SK-N-SH (cell line): ENCODE measurements at regions not wholly inside any gene's neighbourhood (a gene's known extent, or its start where the extent isn't known, plus 50 kb on each side); places are given as distances from the start of the nearest gene placed in this dataset.

ENCODE experiments used
- CTCF ChIA-PET: fragments of 300-600, 350-600 bp; formaldehyde crosslinking; extraction: SDS; loops from one replicate; lab custom pipeline; 2021; lab: Yijun Ruan, JAX
- POLR2A ChIA-PET: fragments of 350-600 bp; sonication (Branson Sonifier 250); formaldehyde crosslinking; extraction: SDS; loops from one replicate; lab custom pipeline; 2020; ENCODE audit warnings: antibody characterized with exemption, inconsistent platforms; lab: Yijun Ruan, JAX
- DNase-seq: peaks from one replicate; pipeline ENCODE4 v3.0.0; 2012
- H2AFZ ChIP-seq: fragments of 200-600 bp; sonication (generic); 2 replicates; pipeline ENCODE4 v1.8.1; 2016; ENCODE audit warnings: antibody characterized with exemption, mild to moderate bottlenecking, low read depth
- H3F3A ChIP-seq: fragments of 200-600 bp; sonication (generic); replicated peaks from 2 replicates; pipeline ENCODE3; 2016; ENCODE audit warnings: antibody characterized with exemption, mild to moderate bottlenecking; ENCODE audit not compliant: insufficient read depth
- H3K27ac ChIP-seq, 2 experiments: fragments of 200-500 bp in 1 of 2; fragments of 200-600 bp in 1 of 2; sonication (Bioruptor generic) in 1 of 2; sonication (generic), shearing (Covaris generic) in 1 of 2; 2 replicates each; pipeline versions ENCODE4 v1.5.1 to v1.6.1; 2014 to 2016; ENCODE audit warnings: low read depth in 2 of 2, inconsistent platforms in 1 of 2, low read length in 1 of 2, mild to moderate bottlenecking in 1 of 2, mixed read lengths in 1 of 2
- H3K27me3 ChIP-seq: fragments of 200-600 bp; sonication (generic), shearing (Covaris generic); 2 replicates; pipeline ENCODE4 v1.6.1; 2016; ENCODE audit warnings: mixed run types; ENCODE audit not compliant: insufficient read depth
- H3K36me3 ChIP-seq, 2 experiments: fragments of 200-500 bp in 1 of 2; fragments of 200-600 bp in 1 of 2; sonication (Bioruptor generic) in 1 of 2; sonication (generic) in 1 of 2; replicated peaks in 1 of 2; 2 replicates each; pipeline versions ENCODE3 to v1.5.1; 2014 to 2016; ENCODE audit warnings: low read length in 1 of 2, mild to moderate bottlenecking in 1 of 2; ENCODE audit not compliant: insufficient read depth in 2 of 2, control insufficient read depth in 1 of 2
- H3K4me1 ChIP-seq, 2 experiments: fragments of 200-500 bp in 1 of 2; fragments of 200-600 bp in 1 of 2; sonication (Bioruptor generic) in 1 of 2; sonication (generic), shearing (Covaris generic) in 1 of 2; 2 replicates each; pipeline versions ENCODE4 v1.5.1 to v1.6.1; 2014 to 2016; ENCODE audit warnings: low read depth in 1 of 2, low read length in 1 of 2, mixed run types in 1 of 2; ENCODE audit not compliant: insufficient read depth in 2 of 2, control insufficient read depth in 1 of 2
- H3K4me2 ChIP-seq: fragments of 200-600 bp; sonication (generic), shearing (Covaris generic); 2 replicates; pipeline ENCODE4 v1.6.1; 2017; ENCODE audit warnings: mixed run types
- H3K4me3 ChIP-seq, 2 experiments: fragments of 200-500 bp in 1 of 2; fragments of 200-600 bp in 1 of 2; sonication (Bioruptor generic) in 1 of 2; sonication (generic), shearing (Covaris generic) in 1 of 2; 2 replicates each; pipeline versions ENCODE4 v1.5.1 to v1.8.1; 2014 to 2016; ENCODE audit warnings: low read depth in 2 of 2, inconsistent platforms in 1 of 2, low read length in 1 of 2, mild to moderate bottlenecking in 1 of 2, mixed read lengths in 1 of 2, moderate library complexity in 1 of 2
- H3K79me2 ChIP-seq: fragments of 200-600 bp; sonication (generic); 2 replicates; pipeline ENCODE4 v1.8.1; 2017; ENCODE audit warnings: mild to moderate bottlenecking; ENCODE audit not compliant: insufficient read depth
- H3K9ac ChIP-seq: fragments of 200-600 bp; sonication (generic); 2 replicates; pipeline ENCODE4 v1.6.1; 2017; ENCODE audit warnings: mixed run types
- H3K9me2 ChIP-seq: fragments of 200-600 bp; sonication (generic); 2 replicates; pipeline ENCODE4 v1.6.1; 2017; ENCODE audit warnings: mixed run types
- H3K9me3 ChIP-seq: fragments of 200-600 bp; sonication (generic); 2 replicates; pipeline ENCODE4 v1.6.1; 2017; ENCODE audit warnings: mixed run types, mild to moderate bottlenecking, moderate library complexity
- H4K20me1 ChIP-seq: fragments of 200-600 bp; sonication (generic); 2 replicates; pipeline ENCODE4 v1.6.1; 2017; ENCODE audit warnings: mild to moderate bottlenecking, mixed run types; ENCODE audit not compliant: insufficient read depth
- FOSL2 ChIP-seq: IDR thresholded peaks from 2 replicates; pipeline ENCODE4 v1.4.0; 2012; ENCODE audit warnings: low read depth, mild to moderate bottlenecking, moderate library complexity, borderline replicate concordance
- GABPA ChIP-seq: IDR thresholded peaks from 2 replicates; pipeline ENCODE4 v1.4.0; 2012; ENCODE audit warnings: low read depth, mild to moderate bottlenecking
- MXI1 ChIP-seq: IDR thresholded peaks from 2 replicates; pipeline ENCODE4 v1.6.1; 2012; ENCODE audit warnings: mild to moderate bottlenecking, low read depth, low read length, improper control_type of control experiment
- RAD21 ChIP-seq: IDR thresholded peaks from 2 replicates; pipeline ENCODE4 v1.6.1; 2012; ENCODE audit warnings: mild to moderate bottlenecking, low read length
- RXRA ChIP-seq: IDR thresholded peaks from 2 replicates; pipeline ENCODE4 v1.4.0; 2012; ENCODE audit warnings: low read depth, mild to moderate bottlenecking, borderline replicate concordance
- SIN3A ChIP-seq: IDR thresholded peaks from 2 replicates; pipeline ENCODE4 v1.6.1; 2012; ENCODE audit warnings: low read depth, mild to moderate bottlenecking, low read length, moderate library complexity, borderline replicate concordance
- TEAD4 ChIP-seq: IDR thresholded peaks from 2 replicates; pipeline ENCODE4 v1.4.0; 2012; ENCODE audit warnings: mild to moderate bottlenecking, borderline replicate concordance; ENCODE audit not compliant: insufficient read depth
- YY1 ChIP-seq: IDR thresholded peaks from 2 replicates; pipeline ENCODE4 v1.4.0; 2012; ENCODE audit warnings: low read depth, mild to moderate bottlenecking
- WGBS: methylation state at CpG from one replicate; pipeline ENCODE4 v1.1.6; 2017; ENCODE audit warnings: low lambda C conversion rate; 5-methylcytosine and 5-hydroxymethylcytosine counted together
- TF ChIP-seq, protein P1 (sequence below): IDR thresholded peaks from 2 replicates; pipeline ENCODE4 v1.4.0; 2012; ENCODE audit warnings: low read depth, borderline replicate concordance
- TF ChIP-seq, protein P2 (sequence below): IDR thresholded peaks from 2 replicates; pipeline ENCODE4 v1.4.0; 2012; ENCODE audit warnings: low read depth
- TF ChIP-seq, protein P3 (sequence below): fragments of 150-350 bp; IDR thresholded peaks from 2 replicates; pipeline ENCODE4 v1.6.1; 2017; ENCODE audit warnings: antibody characterized with exemption, low read length, low read depth, borderline replicate concordance

DNA sequence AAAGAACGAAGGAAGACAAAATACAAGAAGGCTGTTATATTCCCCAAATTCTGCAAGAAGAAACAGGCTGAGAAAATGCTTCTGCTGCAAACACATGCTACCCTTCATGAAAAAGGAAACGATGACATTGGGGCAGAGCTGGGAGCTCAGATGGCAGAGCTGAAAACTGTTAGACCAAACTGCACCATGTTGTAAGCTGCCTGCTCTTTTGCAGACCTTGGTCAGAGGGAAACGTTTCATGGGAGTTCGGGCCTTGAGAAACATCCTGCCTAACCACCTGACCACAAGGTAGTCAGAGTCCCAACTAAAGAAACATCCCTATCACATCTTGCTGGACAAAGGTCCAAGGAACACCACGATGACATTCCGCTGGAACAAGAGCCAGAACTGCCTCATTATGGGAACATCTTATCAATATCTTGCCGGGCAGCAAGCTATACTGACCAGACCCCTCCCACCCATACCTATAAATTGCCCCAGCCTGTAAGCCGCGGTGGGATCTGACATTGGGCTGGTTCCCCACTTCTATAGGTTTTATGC, 110.7 kb upstream of the CTSC start:
- WGBS = 57% methylated on average over 9 of the region's 9 CpGs

DNA sequence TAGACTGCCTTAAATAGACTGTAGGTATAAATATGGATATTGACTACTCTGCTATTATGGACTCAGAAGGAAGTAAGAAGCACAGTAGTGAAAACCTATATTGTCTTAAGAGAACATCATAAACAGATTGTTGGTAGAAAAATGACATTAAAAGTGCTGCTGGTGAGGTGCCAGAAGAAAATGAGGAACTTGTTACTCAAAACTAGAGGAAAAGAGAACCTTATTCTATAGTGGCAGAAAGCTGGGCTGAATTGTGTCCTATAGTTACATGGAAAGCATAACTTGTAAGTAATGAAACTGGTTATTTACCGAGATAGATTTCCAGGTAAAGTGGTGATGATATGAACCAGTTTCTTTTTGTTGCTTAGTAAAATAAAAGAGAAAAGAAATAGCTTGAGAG, 109.7 kb upstream of the CTSC start:
- no peak overlapping the region for H3K9ac ChIP-seq
- no peak overlapping the region for H3K27ac ChIP-seq
- H3K4me3 ChIP-seq = no peak overlapping the region
- POLR2A ChIA-PET = no interaction called here
- no peaks in the 10 kb centered on the region for H3F3A ChIP-seq
- H3K4me2 ChIP-seq = no peak overlapping the region
- 0 out of 4 replicates have a peak, but pooled peaks cover 0 to 4% of the 10 kb centered on the region in 2 experiments for H3K4me1 ChIP-seq
- no peaks in the 10 kb centered on the region for H3K36me3 ChIP-seq
- no peaks in the 10 kb centered on the region for H3K79me2 ChIP-seq
- CTCF ChIA-PET = no interaction called here
- DNase-seq = no peak
- H3K9me2 ChIP-seq = no peaks in the 10 kb centered on the region
- peak overlapping the region; percentile 54; the same call in 1 of the 2 replicates for H2AFZ ChIP-seq
- no peaks in the 10 kb centered on the region for H3K27me3 ChIP-seq
- H4K20me1 ChIP-seq = no peaks in the 10 kb centered on the region
- 26% methylated on average over 1 of the region's 1 CpG for WGBS
- TF ChIP-seq RXRA (no peak), TEAD4 (no peak)
- no peaks in the 10 kb centered on the region for H3K9me3 ChIP-seq

More for the DNA sequence above, 110.7 kb upstream of the CTSC start:
- no peak overlapping the region for H3K27ac ChIP-seq
- H4K20me1 ChIP-seq = no peaks in the 10 kb centered on the region
- no peak for TF ChIP-seq GABPA
- TF ChIP-seq, protein P1, sequence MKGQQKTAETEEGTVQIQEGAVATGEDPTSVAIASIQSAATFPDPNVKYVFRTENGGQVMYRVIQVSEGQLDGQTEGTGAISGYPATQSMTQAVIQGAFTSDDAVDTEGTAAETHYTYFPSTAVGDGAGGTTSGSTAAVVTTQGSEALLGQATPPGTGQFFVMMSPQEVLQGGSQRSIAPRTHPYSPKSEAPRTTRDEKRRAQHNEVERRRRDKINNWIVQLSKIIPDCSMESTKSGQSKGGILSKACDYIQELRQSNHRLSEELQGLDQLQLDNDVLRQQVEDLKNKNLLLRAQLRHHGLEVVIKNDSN = no peak
- no peak for TF ChIP-seq FOSL2
- no peak for TF ChIP-seq SIN3A
- TF ChIP-seq, protein P2, sequence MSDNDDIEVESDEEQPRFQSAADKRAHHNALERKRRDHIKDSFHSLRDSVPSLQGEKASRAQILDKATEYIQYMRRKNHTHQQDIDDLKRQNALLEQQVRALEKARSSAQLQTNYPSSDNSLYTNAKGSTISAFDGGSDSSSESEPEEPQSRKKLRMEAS = no peak
- no peak for TF ChIP-seq RAD21
- no peak for TF ChIP-seq YY1
- TF ChIP-seq, protein P3, sequence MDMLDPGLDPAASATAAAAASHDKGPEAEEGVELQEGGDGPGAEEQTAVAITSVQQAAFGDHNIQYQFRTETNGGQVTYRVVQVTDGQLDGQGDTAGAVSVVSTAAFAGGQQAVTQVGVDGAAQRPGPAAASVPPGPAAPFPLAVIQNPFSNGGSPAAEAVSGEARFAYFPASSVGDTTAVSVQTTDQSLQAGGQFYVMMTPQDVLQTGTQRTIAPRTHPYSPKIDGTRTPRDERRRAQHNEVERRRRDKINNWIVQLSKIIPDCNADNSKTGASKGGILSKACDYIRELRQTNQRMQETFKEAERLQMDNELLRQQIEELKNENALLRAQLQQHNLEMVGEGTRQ = no peak
- no peak for TF ChIP-seq MXI1
- H3K27me3 ChIP-seq = no peaks in the 10 kb centered on the region
- no peak overlapping the region for H3K9ac ChIP-seq
- H3K79me2 ChIP-seq = no peaks in the 10 kb centered on the region
- no peaks in the 10 kb centered on the region for H3K9me2 ChIP-seq
- no peak for DNase-seq
- H3K36me3 ChIP-seq = no peaks in the 10 kb centered on the region
- ChIA-PET CTCF (no interaction called here), POLR2A (no interaction called here)
- peak overlapping the region; percentile 54; the same call in 1 of the 2 replicates for H2AFZ ChIP-seq
- no peaks in the 10 kb centered on the region for H3F3A ChIP-seq
- no peak overlapping the region for H3K4me2 ChIP-seq
- H3K4me1 ChIP-seq = 0 out of 4 replicates have a peak, but pooled peaks cover 0 to 4% of the 10 kb centered on the region in 2 experiments
- H3K4me3 ChIP-seq = no peak overlapping the region
- H3K9me3 ChIP-seq = no peaks in the 10 kb centered on the region
